Stimulated activated effector memory CD8-positive, alpha-beta T cell treated with anti-CD3 and anti-CD28 coated beads, Interleukin-12 subunit alpha, Interleukin-12 subunit beta, amount 100 ng/mL, for 72 hours (primary cell): ENCODE measurements at regions not wholly inside any gene's neighbourhood (a gene's known extent, or its start where the extent isn't known, plus 50 kb on each side); places are given as distances from the start of the nearest gene placed in this dataset.

Experiments used
- ATAC-seq: fragments of 150-1000 bp; cut with Tn5 transposase; 2 replicates; pipeline ENCODE4 v1.10.0; 2021
- DNase-seq, 2 donors: peaks; one replicate each; pipeline ENCODE4 v3.0.0; 2021 to 2022; ENCODE audit warnings: low spot score in 2 of 2
- H3K27ac Mint-ChIP-seq: one replicate; pipeline ENCODE4 v1.8.0; 2022; ENCODE audit warnings: mild to moderate bottlenecking, mixed read lengths
- H3K36me3 Mint-ChIP-seq: one replicate; pipeline ENCODE4 v1.8.0; 2022; ENCODE audit warnings: mild to moderate bottlenecking, mixed read lengths
- H3K4me1 Mint-ChIP-seq: one replicate; pipeline ENCODE4 v1.8.0; 2022; ENCODE audit warnings: mixed read lengths
- H3K4me3 Mint-ChIP-seq: one replicate; pipeline ENCODE4 v1.8.0; 2022; ENCODE audit warnings: mild to moderate bottlenecking, mixed read lengths
- H3K9me3 Mint-ChIP-seq: one replicate; pipeline ENCODE4 v1.8.0; 2022; ENCODE audit warnings: mixed read lengths

- no peak overlapping the region for H3K4me3 Mint-ChIP-seq
- no peak overlapping the region for H3K27ac Mint-ChIP-seq
- H3K9me3 Mint-ChIP-seq: no peaks in the 10 kb centered on the region
- no peaks in the 10 kb centered on the region for H3K36me3 Mint-ChIP-seq
- ATAC-seq (no peak), DNase-seq (no peak)
- H3K4me1 Mint-ChIP-seq: no peaks in the 10 kb centered on the region
Measured at GRCh38 chr14:95388699-95389098, 69.0 kb upstream of the CLMN start.

- no peak overlapping the region for H3K27ac Mint-ChIP-seq
- H3K9me3 Mint-ChIP-seq: no peaks in the 10 kb centered on the region
- no peaks in the 10 kb centered on the region for H3K36me3 Mint-ChIP-seq
- H3K4me1 Mint-ChIP-seq: no peaks in the 10 kb centered on the region
- DNase-seq (no peak), ATAC-seq (no peak)
- H3K4me3 Mint-ChIP-seq: no peak overlapping the region
Measured at GRCh38 chr14:95387826-95388445, 68.2 kb upstream of the CLMN start.

- Mint-ChIP-seq H3K27ac (no peak overlapping the region), H3K36me3 (no peaks in the 10 kb centered on the region), H3K4me1 (no peaks in the 10 kb centered on the region), H3K4me3 (no peak overlapping the region), H3K9me3 (no peaks in the 10 kb centered on the region)
- no peak for DNase-seq
- no peak for ATAC-seq
Measured at GRCh38 chr14:95386536-95387095, 66.9 kb upstream of the CLMN start.

GRCh38 chr14:95385701-95386100 lies 66.0 kb upstream of the CLMN start:
- Mint-ChIP-seq H3K36me3 (no peaks in the 10 kb centered on the region), H3K4me3 (no peak overlapping the region), H3K27ac (no peak overlapping the region), H3K9me3 (no peaks in the 10 kb centered on the region), H3K4me1 (no peaks in the 10 kb centered on the region)
- ATAC-seq (no peak), DNase-seq (no peak)

GRCh38 chr14:95382747-95383146 lies 63.0 kb upstream of the CLMN start:
- H3K36me3 Mint-ChIP-seq: no peaks in the 10 kb centered on the region
- ATAC-seq (no peak), DNase-seq (no peak)
- H3K27ac Mint-ChIP-seq: no peak overlapping the region
- no peak overlapping the region for H3K4me3 Mint-ChIP-seq
- H3K9me3 Mint-ChIP-seq: peaks cover 11% of the 10 kb centered on the region
- no peaks in the 10 kb centered on the region for H3K4me1 Mint-ChIP-seq

GRCh38 chr14:95381726-95382125 lies 62.0 kb upstream of the CLMN start:
- Mint-ChIP-seq H3K4me3 (no peak overlapping the region), H3K4me1 (no peaks in the 10 kb centered on the region), H3K27ac (no peak overlapping the region), H3K36me3 (no peaks in the 10 kb centered on the region), H3K9me3 (peaks cover 11% of the 10 kb centered on the region)
- ATAC-seq (no peak), DNase-seq (no peak)

- Mint-ChIP-seq H3K36me3 (no peaks in the 10 kb centered on the region), H3K27ac (no peak overlapping the region), H3K9me3 (peaks cover 11% of the 10 kb centered on the region), H3K4me3 (no peak overlapping the region), H3K4me1 (no peaks in the 10 kb centered on the region)
- DNase-seq (no peak), ATAC-seq (no peak)
Measured at GRCh38 chr14:95380350-95381042, 60.8 kb upstream of the CLMN start.

- no peak overlapping the region for H3K27ac Mint-ChIP-seq
- no peaks in the 10 kb centered on the region for H3K4me1 Mint-ChIP-seq
- H3K4me3 Mint-ChIP-seq: no peak overlapping the region
- peaks cover 11% of the 10 kb centered on the region for H3K9me3 Mint-ChIP-seq
- ATAC-seq (no peak), DNase-seq (no peak)
- H3K36me3 Mint-ChIP-seq: no peaks in the 10 kb centered on the region
Measured at GRCh38 chr14:95379634-95380033, 59.9 kb upstream of the CLMN start.

- H3K4me3 Mint-ChIP-seq: no peak overlapping the region
- no peaks in the 10 kb centered on the region for H3K36me3 Mint-ChIP-seq
- H3K27ac Mint-ChIP-seq: no peak overlapping the region
- ATAC-seq: no peak
- H3K9me3 Mint-ChIP-seq: peaks cover 11% of the 10 kb centered on the region
- H3K4me1 Mint-ChIP-seq: no peaks in the 10 kb centered on the region
- DNase-seq: no peak
Measured at GRCh38 chr14:95375539-95376109, 55.9 kb upstream of the CLMN start.

GRCh38 chr14:95374239-95374997 lies 54.7 kb upstream of the CLMN start:
- ATAC-seq (peak; percentile 32), DNase-seq (no peak)
- no peak overlapping the region for H3K4me3 Mint-ChIP-seq
- H3K9me3 Mint-ChIP-seq: peaks cover 1% of the 10 kb centered on the region
- H3K4me1 Mint-ChIP-seq: no peaks in the 10 kb centered on the region
- H3K27ac Mint-ChIP-seq: no peak overlapping the region
- no peaks in the 10 kb centered on the region for H3K36me3 Mint-ChIP-seq

GRCh38 chr14:95370076-95370475 lies 50.4 kb upstream of the CLMN start:
- Mint-ChIP-seq H3K36me3 (no peaks in the 10 kb centered on the region), H3K4me1 (no peaks in the 10 kb centered on the region), H3K4me3 (no peak overlapping the region), H3K9me3 (no peaks in the 10 kb centered on the region), H3K27ac (no peak overlapping the region)
- DNase-seq (no peak), ATAC-seq (no peak)
